ENCODE measurements at regions not wholly inside any gene's neighbourhood (a gene's known extent, or its start where the extent isn't known, plus 50 kb on each side); places are given as distances from the start of the nearest gene placed in this dataset.

DNA sequence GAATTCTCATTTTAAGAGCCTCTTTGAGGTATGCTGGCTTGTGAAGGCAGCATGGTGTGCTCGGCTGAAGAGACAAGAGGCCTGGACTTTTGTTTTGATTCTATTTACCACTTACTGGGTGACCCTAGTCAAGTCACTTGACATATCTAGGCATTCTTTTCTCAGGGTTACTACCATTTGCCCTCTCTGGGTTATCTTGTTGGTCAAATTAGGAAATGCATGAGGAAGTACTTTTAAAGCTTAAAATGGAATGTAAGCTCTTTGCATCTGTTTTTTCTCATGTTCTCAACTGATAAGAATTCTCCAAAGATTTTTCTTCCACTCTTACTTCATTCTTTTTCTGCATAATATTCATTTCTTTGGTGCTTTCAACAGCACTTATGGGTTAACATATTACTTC is 173.1 kb downstream of the PLK2 start:
- no peak overlapping the region for H3K4me3 ChIP-seq (ENCODE audit: control extremely low read depth in 1 of 5, extremely low read depth in 1 of 5, insufficient read depth in 1 of 5, low read depth in 2 of 5, low read length in 4 of 5)
- no peak overlapping the region for H3K27ac ChIP-seq (ENCODE audit: low read length in 2 of 2)
- Mint-ChIP-seq H3K9me3 (ENCODE audit: insufficient read depth) (no peaks in the 10 kb centered on the region), H3K27ac (no peak overlapping the region), H3K4me1 (no peaks in the 10 kb centered on the region), H3K4me3 (no peak overlapping the region), H3K27me3 (no peaks in the 10 kb centered on the region)
- intact Hi-C loops (cut with micrococcal nuclease), result no loop called here
- ChIA-PET POLR2A (no interaction called here), CTCF (no interaction called here)
- no peaks in the 10 kb centered on the region for H3K9me3 ChIP-seq (ENCODE audit: control extremely low read depth in 1 of 3, control insufficient read depth in 2 of 3, insufficient read depth in 1 of 3, low read length in 2 of 3)
- no peak overlapping the region for H3K4me2 ChIP-seq (replicated peaks; ENCODE audit: low read depth, low read length, poor library complexity, severe bottlenecking)
- H3K79me2 ChIP-seq (ENCODE audit: control insufficient read depth, insufficient read depth, low read length), result no peaks in the 10 kb centered on the region
- H3K36me3 ChIP-seq (replicated peaks in 1 of 2; ENCODE audit: control extremely low read depth in 1 of 2, control insufficient read depth in 1 of 2, extremely low read depth in 1 of 2, insufficient read depth in 2 of 2, low read length in 1 of 2), result no peaks in the 10 kb centered on the region
- no peak overlapping the region for H3K9ac ChIP-seq (ENCODE audit: low read length)
- no peaks in the 10 kb centered on the region for H4K20me1 ChIP-seq (ENCODE audit: control insufficient read depth, insufficient read depth, low read length, poor library complexity, severe bottlenecking)
- DNase-seq, result no peak
- no peaks in the 10 kb centered on the region for H3K27me3 ChIP-seq (replicated peaks in 1 of 4; ENCODE audit: control extremely low read depth in 1 of 4, control insufficient read depth in 3 of 4, insufficient read depth in 4 of 4, low read length in 3 of 4)
- WGBS (ENCODE audit: insufficient coverage), result no CpG with 5 or more reads among the region's 1 CpG
- ATAC-seq (ENCODE audit: low read depth), result no peak
- no peaks in the 10 kb centered on the region for H3K4me1 ChIP-seq (ENCODE audit: control insufficient read depth in 2 of 2, insufficient read depth in 2 of 2, low read length in 2 of 2)
- H2AFZ ChIP-seq (ENCODE audit: insufficient read depth, low read depth, low read length, poor library complexity, severe bottlenecking), result no peak overlapping the region
- TF ChIP-seq, protein P1, sequence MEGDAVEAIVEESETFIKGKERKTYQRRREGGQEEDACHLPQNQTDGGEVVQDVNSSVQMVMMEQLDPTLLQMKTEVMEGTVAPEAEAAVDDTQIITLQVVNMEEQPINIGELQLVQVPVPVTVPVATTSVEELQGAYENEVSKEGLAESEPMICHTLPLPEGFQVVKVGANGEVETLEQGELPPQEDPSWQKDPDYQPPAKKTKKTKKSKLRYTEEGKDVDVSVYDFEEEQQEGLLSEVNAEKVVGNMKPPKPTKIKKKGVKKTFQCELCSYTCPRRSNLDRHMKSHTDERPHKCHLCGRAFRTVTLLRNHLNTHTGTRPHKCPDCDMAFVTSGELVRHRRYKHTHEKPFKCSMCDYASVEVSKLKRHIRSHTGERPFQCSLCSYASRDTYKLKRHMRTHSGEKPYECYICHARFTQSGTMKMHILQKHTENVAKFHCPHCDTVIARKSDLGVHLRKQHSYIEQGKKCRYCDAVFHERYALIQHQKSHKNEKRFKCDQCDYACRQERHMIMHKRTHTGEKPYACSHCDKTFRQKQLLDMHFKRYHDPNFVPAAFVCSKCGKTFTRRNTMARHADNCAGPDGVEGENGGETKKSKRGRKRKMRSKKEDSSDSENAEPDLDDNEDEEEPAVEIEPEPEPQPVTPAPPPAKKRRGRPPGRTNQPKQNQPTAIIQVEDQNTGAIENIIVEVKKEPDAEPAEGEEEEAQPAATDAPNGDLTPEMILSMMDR (IDR thresholded peaks at IDR 0.05), result no peak
- no peak for TF ChIP-seq EZH2 (IDR thresholded peaks at IDR 0.05; ENCODE audit: borderline replicate concordance, insufficient read depth, low read depth, low read length, poor library complexity, severe bottlenecking)

DNA sequence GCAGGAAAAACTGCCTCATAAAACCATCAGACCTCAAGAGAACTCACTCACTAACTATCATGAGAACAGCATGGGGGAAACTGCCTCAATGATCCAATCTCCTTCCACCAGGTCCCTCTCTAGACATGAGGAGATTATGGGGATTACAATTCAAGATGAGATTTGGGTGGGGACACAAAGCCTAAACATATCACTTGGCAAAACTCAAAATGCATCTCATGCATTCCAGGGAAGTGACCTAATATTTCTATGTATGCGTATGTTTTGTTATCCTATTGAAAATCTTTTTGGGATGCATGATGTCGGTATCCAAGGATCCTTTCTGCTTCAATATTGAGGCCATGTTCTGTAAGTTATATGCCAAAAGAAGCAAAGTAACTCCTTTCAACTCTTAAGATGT is 174.0 kb downstream of the PLK2 start:
- H3K4me1 ChIP-seq (ENCODE audit: control insufficient read depth in 2 of 2, insufficient read depth in 2 of 2, low read length in 2 of 2), result no peaks in the 10 kb centered on the region
- ChIA-PET CTCF (no interaction called here), POLR2A (no interaction called here)
- H3K27ac ChIP-seq (ENCODE audit: low read length in 2 of 2), result no peak overlapping the region
- Mint-ChIP-seq H3K27ac (no peak overlapping the region), H3K4me1 (no peaks in the 10 kb centered on the region), H3K4me3 (no peak overlapping the region), H3K9me3 (ENCODE audit: insufficient read depth) (no peaks in the 10 kb centered on the region), H3K27me3 (no peaks in the 10 kb centered on the region)
- H3K27me3 ChIP-seq (replicated peaks in 1 of 4; ENCODE audit: control extremely low read depth in 1 of 4, control insufficient read depth in 3 of 4, insufficient read depth in 4 of 4, low read length in 3 of 4), result no peaks in the 10 kb centered on the region
- H3K4me3 ChIP-seq (ENCODE audit: control extremely low read depth in 1 of 5, extremely low read depth in 1 of 5, insufficient read depth in 1 of 5, low read depth in 2 of 5, low read length in 4 of 5), result no peak overlapping the region
- 100% methylated on average over 1 of the region's 2 CpGs for WGBS (ENCODE audit: insufficient coverage)
- no peak overlapping the region for H3K4me2 ChIP-seq (replicated peaks; ENCODE audit: low read depth, low read length, poor library complexity, severe bottlenecking)
- ATAC-seq (ENCODE audit: low read depth) (no peak), DNase-seq (no peak)
- no peaks in the 10 kb centered on the region for H3K79me2 ChIP-seq (ENCODE audit: control insufficient read depth, insufficient read depth, low read length)
- H4K20me1 ChIP-seq (ENCODE audit: control insufficient read depth, insufficient read depth, low read length, poor library complexity, severe bottlenecking), result no peaks in the 10 kb centered on the region
- TF ChIP-seq, protein P1 (IDR thresholded peaks at IDR 0.05), result no peak
- no peak for TF ChIP-seq EZH2 (IDR thresholded peaks at IDR 0.05; ENCODE audit: borderline replicate concordance, insufficient read depth, low read depth, low read length, poor library complexity, severe bottlenecking)
- no peaks in the 10 kb centered on the region for H3K36me3 ChIP-seq (replicated peaks in 1 of 2; ENCODE audit: control extremely low read depth in 1 of 2, control insufficient read depth in 1 of 2, extremely low read depth in 1 of 2, insufficient read depth in 2 of 2, low read length in 1 of 2)
- no peaks in the 10 kb centered on the region for H3K9me3 ChIP-seq (ENCODE audit: control extremely low read depth in 1 of 3, control insufficient read depth in 2 of 3, insufficient read depth in 1 of 3, low read length in 2 of 3)
- H3K9ac ChIP-seq (ENCODE audit: low read length), result no peak overlapping the region
- no peak overlapping the region for H2AFZ ChIP-seq (ENCODE audit: insufficient read depth, low read depth, low read length, poor library complexity, severe bottlenecking)
- intact Hi-C loops (cut with micrococcal nuclease), result no loop called here
